HG03558 (cell line): ENCODE measurements at regions not wholly inside any gene's neighbourhood (a gene's known extent, or its start where the extent isn't known, plus 50 kb on each side); places are given as distances from the start of the nearest gene placed in this dataset.
"Not testable (repeated sequence)": the region's sequence is repeated elsewhere in the genome, so short reads cannot be mapped to it uniquely, and the experiment has no call there.

Source experiments
- ATAC-seq: cut with Tn5 transposase; IDR thresholded peaks from one replicate; pipeline ENCODE4 v1.9.1; 2021; ENCODE audit warnings: moderate number of reproducible peaks; ENCODE audit not compliant: unreplicated experiment; ENCODE audit errors: extremely low read depth

DNA sequence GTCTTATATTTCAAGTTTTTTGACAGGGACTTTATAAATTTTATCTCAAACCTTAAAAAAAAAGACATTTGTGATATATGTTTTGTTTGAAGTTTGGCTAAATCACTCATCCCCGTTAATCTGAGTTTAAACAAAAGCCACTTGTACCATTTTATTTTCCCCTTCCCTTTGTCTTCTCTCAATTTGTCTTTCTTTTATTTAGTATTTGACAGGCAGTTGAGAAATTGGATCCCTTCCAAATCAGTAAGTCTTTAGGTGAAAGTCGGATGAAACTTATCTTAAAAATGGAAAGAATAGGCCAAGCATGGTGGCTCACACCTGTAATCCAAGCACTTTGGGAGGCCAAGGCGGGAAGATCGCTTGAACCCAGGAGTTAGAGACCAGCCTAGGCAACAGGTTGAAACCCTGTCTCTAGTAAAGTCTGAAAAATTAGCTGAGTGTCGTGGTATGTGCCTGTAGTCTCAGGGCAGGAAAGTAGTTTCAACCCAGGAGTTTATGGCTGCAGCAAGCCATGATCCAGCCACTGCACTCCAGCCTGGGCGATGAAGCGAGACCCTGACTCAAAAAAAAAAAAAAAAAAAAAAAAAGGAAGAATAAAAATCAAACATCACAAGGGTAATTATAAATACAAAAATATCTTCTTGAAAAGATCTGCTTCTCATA is 394.6 kb upstream of the TPM1 start:
- no peak for ATAC-seq

DNA sequence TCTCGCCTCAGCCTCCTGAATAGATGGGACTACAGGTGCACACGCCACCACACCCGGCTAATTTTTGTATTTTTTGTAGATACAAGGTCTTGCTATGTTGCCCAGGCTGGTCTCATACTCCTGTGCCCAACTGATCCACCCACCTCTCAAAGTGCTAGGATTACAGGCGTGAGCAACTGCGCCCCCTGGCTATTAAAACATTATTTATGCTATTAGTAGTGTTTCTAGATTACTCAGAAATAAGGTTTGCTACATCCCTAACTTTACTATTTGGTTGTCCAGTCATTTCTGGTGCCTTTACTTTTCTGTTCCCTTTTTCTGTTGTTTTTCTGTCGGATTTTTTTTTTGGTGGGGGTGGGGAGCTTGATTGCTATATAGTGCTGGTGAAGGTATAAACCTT is 393.6 kb upstream of the TPM1 start:
- ATAC-seq = no peak

GRCh38 chr15:62649793-62650420 is 392.6 kb upstream of the TPM1 start:
- peak; percentile 65 for ATAC-seq

DNA sequence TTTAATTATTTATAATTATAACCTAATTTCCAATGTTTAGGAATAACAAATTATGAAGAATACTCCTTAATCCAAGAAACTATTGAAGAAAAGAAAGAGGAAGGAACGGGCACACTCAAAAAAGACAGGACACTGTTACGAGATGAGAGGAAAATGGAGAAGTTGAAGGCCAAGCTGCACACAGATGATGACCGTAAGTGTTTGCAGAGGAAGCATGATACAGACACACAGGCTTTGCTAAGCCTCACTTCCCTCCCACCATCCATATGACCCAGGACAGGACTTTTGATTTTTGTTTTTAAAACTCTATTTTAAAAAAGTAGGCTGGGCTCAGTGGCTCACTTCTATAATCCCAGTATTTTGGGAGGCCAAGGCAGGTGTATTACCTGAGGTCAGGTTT is 389.4 kb upstream of the TPM1 start:
- ATAC-seq = no peak

- ATAC-seq = no peak
Observed at GRCh38 chr15:62656071-62656470, 386.5 kb upstream of the TPM1 start.

GRCh38 chr15:62657501-62657900 is 385.0 kb upstream of the TPM1 start:
- ATAC-seq = not testable (repeated sequence)

DNA sequence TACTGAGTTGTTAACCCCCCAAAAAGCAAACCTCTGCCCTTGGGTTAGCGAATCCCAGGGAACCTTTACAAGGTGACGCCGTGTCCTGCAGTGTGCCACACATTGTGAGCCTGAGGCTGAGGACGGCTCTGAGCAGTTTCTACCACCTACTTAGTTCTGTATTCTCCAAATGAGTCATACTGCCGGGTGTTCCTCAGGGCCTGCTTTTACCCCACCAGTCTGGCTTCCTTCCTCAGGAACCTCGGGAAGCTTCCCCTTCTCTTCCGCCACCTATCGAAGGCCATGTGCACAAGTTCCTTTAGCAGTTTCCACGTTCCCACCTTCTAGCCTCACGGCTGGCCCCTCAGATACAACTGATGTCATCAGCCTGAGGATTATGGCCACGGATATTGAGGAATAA is 384.0 kb upstream of the TPM1 start:
- no peak for ATAC-seq

GRCh38 chr15:62663547-62663946 is 379.0 kb upstream of the TPM1 start:
- ATAC-seq = no peak

- no peak for ATAC-seq
Observed at GRCh38 chr15:62665449-62665848, 377.1 kb upstream of the TPM1 start.

DNA sequence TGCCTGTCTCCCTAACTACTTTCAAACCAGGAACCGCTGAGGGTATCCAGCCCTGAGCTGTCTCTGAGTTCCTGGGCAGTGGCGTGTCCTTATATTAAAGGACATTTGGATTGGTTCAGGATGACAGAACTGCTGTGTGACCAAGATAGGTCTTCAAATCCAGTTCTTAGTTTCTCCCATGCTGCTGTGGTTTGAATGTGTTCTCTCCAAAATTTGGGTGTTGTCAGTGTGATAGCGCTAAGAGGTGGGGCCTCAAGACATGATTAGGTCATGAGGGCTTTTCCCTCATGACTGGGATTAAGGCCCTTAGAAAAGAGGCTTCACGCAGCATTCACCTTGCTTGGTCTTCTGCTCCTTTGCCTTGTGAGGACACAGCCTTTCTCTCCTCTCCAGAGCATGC is 376.5 kb upstream of the TPM1 start:
- no peak for ATAC-seq

DNA sequence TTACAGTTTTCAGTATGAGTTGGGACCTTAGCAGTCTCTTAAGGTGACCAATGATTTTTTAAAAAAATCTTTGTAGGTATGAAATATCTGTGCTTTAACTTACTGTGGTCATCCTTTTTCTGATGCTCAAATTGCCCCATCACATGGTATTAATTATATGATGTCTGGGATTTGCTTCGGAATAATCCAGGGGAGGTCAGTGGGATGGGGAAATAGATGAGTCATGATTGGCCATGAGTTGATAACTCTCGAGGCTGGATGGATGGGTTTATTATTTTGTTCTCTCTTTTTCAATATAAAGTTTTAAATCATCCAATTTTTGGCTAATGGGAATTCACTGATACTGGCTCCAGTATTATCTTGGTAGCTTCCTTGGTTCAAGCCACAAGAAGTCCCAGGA is 370.3 kb upstream of the TPM1 start:
- ATAC-seq = no peak

- ATAC-seq = no peak
Observed at GRCh38 chr15:62676891-62677290, 365.7 kb upstream of the TPM1 start.

DNA sequence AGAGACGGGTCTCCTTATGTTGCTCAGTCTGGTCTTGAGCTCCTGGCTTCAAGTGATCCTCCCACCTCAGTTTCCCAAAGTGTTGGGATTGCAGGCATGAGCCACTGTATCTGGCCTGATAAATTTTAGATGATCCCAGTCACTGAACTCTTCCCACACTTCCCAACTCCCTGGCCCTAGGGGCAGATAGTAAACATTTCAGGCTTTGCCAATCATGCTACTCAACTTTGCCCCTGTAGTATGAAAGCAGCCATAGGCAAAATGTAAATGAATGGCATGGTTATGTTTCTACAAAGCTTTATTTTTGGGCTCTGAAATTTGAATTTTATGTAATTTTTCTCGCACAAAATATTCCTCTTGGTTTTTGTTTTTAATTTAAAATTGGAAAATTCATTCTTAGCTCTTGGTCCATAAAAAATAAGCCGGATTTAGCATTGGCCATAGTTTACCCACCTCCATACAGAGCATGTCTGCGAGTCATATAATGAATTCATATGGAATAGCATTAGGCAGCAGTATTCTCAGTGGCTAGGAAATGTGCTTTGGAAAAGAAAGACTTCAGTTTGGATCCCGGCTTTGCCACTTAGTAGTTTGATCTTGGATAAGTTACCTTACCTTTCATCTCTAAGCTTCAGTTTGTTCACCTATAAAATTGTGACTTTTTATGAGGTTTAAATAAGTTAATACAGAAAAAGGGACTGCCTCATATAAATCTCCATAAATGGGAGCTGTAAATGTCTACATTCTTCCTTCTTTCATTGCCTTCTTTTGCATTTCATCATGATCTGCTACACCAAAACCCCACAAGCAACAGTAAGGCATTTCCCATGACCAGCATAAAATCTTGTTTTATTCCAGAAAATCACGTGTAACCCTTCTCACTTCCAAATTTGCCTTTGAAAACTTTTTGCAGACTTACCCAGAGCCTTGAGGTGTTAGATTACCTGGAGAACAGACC is 360.3 kb upstream of the TPM1 start:
- ATAC-seq = no peak

GRCh38 chr15:62683192-62683591 is 359.4 kb upstream of the TPM1 start:
- not testable (repeated sequence) for ATAC-seq

- ATAC-seq = no peak
Observed at GRCh38 chr15:62684123-62684808, 358.3 kb upstream of the TPM1 start.

DNA sequence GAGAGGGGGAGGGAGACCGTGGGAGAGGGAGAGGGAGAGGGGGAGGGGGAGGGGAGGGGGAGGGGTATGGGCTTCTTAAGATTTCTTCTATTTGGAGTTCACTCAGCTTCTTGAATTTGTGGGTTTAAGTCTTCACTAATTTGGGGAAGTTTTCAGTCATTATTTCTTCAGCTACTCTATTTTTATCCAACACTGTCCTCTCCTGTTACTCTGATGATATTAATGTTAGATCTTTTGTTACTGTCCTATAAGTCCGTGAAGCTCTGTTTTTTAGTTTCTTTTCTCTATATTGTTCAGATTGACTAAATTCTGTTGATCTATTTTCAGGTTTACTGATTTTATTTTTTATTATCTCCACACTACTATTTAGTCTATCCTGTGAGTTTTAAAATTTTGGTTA is 351.5 kb upstream of the TPM1 start:
- ATAC-seq = no peak

GRCh38 chr15:62697636-62698035 is 344.9 kb upstream of the TPM1 start:
- no peak for ATAC-seq

- ATAC-seq = no peak
Observed at GRCh38 chr15:62698646-62699045, 343.9 kb upstream of the TPM1 start.

GRCh38 chr15:62706317-62706716 is 336.2 kb upstream of the TPM1 start:
- no peak for ATAC-seq

GRCh38 chr15:62708470-62708869 is 334.1 kb upstream of the TPM1 start:
- no peak for ATAC-seq

DNA sequence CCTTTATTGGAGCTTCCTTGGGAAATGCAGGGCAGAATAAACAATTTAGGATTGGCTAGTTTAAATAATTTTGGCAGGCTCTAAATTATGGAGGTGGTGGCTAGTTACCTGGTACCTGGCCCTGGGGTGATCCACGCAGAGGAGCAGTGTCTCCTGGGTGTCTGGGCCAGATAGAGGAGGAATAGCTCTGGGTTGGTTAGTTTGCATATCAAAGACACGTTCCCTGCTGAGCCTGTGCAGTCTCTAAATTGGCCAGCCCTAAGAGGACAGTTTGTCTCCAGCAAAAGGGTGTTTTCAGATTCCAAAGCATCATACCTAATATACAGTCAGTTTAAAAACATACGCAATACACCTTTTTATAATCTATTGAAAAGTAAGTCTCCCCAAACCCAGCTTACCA is 333.3 kb upstream of the TPM1 start:
- ATAC-seq = no peak
